H1 (cell line): ENCODE measurements at regions not wholly inside any gene's neighbourhood (a gene's known extent, or its start where the extent isn't known, plus 50 kb on each side); places are given as distances from the start of the nearest gene placed in this dataset.

Experiments used
- ATF2 ChIP-seq: IDR thresholded peaks from 2 replicates; pipeline ENCODE4 v1.6.1; 2012; ENCODE audit warnings: low read length, inconsistent platforms
- FOSL1 ChIP-seq: IDR thresholded peaks from 2 replicates; pipeline ENCODE4 v1.6.1; 2011; ENCODE audit warnings: mild to moderate bottlenecking, low read depth, low read length, moderate library complexity; ENCODE audit not compliant: insufficient read depth
- JUND ChIP-seq: IDR thresholded peaks from 2 replicates; pipeline ENCODE4 v1.6.1; 2011; ENCODE audit warnings: mild to moderate bottlenecking, improper control_type of control experiment, low read length
- MAFK ChIP-seq: IDR thresholded peaks from 2 replicates; pipeline ENCODE4 v1.6.1; 2012; ENCODE audit warnings: low read depth, mild to moderate bottlenecking, improper control_type of control experiment, low read length
- MAX ChIP-seq: IDR thresholded peaks from 2 replicates; pipeline ENCODE4 v1.6.1; 2012; ENCODE audit warnings: inconsistent platforms
- PHF8 ChIP-seq: fragments of 200-600 bp; sonication (generic); conservative IDR thresholded peaks from 2 replicates; pipeline ENCODE4 v1.7.1; 2012; ENCODE audit warnings: low read depth, mild to moderate bottlenecking, inconsistent platforms, low read length, moderate library complexity
- SAP30 ChIP-seq: fragments of 300-600 bp; sonication (generic); IDR thresholded peaks from 2 replicates; pipeline ENCODE4 v1.7.1; 2012; ENCODE audit warnings: low read length, moderate library complexity, mild to moderate bottlenecking, inconsistent platforms; ENCODE audit not compliant: insufficient read depth, insufficient replicate concordance
- TF ChIP-seq, protein P1 (sequence below): fragments of 300-600 bp; sonication (generic); IDR thresholded peaks from 2 replicates; pipeline ENCODE4 v1.7.1; 2012; ENCODE audit warnings: low read length, moderate library complexity, mild to moderate bottlenecking, inconsistent platforms; ENCODE audit not compliant: insufficient replicate concordance

DNA sequence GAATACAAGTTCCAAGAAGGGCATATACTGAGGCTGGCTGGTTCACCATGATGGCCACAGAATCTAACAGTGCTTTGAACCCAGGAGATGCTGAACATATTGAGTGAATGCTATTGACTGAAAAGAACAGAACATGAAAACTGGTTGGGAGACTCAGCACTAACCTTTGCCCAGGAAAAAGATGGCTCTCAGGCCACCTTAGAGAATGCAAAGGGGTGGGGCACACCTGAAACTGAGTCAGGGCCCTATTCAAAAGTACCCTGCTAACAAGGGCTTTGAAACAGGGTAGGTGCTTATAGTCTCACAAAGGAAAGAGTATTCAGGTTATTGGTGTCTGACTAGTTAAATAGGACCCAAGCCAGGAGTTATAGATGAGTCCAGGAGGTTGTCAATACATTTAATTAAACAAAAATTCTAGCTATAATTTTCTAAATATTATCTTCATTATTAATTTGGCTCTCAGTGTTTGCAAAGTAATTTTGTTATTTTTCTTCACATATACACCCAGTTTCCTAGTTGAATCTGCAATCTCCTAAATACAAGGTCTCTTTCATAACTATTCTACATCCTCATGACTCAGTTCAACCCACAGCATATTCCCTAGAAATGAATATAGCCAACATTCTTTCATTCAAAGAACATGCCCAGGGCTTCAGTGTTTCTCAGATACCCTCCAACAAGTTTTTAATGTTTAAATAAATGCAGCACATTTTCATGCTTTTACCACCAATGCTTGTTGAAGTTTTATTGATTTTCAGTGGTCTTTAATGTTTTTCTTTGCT, 144.2 kb upstream of the RAPGEF2 start (continued):
- TF ChIP-seq, protein P1, sequence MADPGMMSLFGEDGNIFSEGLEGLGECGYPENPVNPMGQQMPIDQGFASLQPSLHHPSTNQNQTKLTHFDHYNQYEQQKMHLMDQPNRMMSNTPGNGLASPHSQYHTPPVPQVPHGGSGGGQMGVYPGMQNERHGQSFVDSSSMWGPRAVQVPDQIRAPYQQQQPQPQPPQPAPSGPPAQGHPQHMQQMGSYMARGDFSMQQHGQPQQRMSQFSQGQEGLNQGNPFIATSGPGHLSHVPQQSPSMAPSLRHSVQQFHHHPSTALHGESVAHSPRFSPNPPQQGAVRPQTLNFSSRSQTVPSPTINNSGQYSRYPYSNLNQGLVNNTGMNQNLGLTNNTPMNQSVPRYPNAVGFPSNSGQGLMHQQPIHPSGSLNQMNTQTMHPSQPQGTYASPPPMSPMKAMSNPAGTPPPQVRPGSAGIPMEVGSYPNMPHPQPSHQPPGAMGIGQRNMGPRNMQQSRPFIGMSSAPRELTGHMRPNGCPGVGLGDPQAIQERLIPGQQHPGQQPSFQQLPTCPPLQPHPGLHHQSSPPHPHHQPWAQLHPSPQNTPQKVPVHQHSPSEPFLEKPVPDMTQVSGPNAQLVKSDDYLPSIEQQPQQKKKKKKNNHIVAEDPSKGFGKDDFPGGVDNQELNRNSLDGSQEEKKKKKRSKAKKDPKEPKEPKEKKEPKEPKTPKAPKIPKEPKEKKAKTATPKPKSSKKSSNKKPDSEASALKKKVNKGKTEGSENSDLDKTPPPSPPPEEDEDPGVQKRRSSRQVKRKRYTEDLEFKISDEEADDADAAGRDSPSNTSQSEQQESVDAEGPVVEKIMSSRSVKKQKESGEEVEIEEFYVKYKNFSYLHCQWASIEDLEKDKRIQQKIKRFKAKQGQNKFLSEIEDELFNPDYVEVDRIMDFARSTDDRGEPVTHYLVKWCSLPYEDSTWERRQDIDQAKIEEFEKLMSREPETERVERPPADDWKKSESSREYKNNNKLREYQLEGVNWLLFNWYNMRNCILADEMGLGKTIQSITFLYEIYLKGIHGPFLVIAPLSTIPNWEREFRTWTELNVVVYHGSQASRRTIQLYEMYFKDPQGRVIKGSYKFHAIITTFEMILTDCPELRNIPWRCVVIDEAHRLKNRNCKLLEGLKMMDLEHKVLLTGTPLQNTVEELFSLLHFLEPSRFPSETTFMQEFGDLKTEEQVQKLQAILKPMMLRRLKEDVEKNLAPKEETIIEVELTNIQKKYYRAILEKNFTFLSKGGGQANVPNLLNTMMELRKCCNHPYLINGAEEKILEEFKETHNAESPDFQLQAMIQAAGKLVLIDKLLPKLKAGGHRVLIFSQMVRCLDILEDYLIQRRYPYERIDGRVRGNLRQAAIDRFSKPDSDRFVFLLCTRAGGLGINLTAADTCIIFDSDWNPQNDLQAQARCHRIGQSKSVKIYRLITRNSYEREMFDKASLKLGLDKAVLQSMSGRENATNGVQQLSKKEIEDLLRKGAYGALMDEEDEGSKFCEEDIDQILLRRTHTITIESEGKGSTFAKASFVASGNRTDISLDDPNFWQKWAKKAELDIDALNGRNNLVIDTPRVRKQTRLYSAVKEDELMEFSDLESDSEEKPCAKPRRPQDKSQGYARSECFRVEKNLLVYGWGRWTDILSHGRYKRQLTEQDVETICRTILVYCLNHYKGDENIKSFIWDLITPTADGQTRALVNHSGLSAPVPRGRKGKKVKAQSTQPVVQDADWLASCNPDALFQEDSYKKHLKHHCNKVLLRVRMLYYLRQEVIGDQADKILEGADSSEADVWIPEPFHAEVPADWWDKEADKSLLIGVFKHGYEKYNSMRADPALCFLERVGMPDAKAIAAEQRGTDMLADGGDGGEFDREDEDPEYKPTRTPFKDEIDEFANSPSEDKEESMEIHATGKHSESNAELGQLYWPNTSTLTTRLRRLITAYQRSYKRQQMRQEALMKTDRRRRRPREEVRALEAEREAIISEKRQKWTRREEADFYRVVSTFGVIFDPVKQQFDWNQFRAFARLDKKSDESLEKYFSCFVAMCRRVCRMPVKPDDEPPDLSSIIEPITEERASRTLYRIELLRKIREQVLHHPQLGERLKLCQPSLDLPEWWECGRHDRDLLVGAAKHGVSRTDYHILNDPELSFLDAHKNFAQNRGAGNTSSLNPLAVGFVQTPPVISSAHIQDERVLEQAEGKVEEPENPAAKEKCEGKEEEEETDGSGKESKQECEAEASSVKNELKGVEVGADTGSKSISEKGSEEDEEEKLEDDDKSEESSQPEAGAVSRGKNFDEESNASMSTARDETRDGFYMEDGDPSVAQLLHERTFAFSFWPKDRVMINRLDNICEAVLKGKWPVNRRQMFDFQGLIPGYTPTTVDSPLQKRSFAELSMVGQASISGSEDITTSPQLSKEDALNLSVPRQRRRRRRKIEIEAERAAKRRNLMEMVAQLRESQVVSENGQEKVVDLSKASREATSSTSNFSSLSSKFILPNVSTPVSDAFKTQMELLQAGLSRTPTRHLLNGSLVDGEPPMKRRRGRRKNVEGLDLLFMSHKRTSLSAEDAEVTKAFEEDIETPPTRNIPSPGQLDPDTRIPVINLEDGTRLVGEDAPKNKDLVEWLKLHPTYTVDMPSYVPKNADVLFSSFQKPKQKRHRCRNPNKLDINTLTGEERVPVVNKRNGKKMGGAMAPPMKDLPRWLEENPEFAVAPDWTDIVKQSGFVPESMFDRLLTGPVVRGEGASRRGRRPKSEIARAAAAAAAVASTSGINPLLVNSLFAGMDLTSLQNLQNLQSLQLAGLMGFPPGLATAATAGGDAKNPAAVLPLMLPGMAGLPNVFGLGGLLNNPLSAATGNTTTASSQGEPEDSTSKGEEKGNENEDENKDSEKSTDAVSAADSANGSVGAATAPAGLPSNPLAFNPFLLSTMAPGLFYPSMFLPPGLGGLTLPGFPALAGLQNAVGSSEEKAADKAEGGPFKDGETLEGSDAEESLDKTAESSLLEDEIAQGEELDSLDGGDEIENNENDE: no peak
- TF ChIP-seq PHF8 (no peak), MAFK (no peak), FOSL1 (no peak), ATF2 (no peak), MAX (no peak), SAP30 (no peak), JUND (no peak)
